ENCODE measurements at regions not wholly inside any gene's neighbourhood (a gene's known extent, or its start where the extent isn't known, plus 50 kb on each side); places are given as distances from the start of the nearest gene placed in this dataset.
"Not testable (repeated sequence)": the region's sequence is repeated elsewhere in the genome, so short reads cannot be mapped to it uniquely, and the experiment has no call there.

- H3K27me3 ChIP-seq: no peaks in the 10 kb centered on the region
- intact Hi-C loops (cut with DNase I; ENCODE audit: low total_unique reads): no loop called here
Observed at GRCh38 chr5:60036192-60036938, 142.8 kb upstream of the PDE4D start.

GRCh38 chr5:60026161-60026560 lies 132.6 kb upstream of the PDE4D start:
- Histone ChIP-seq H3K27ac (no peak overlapping the region), H3K36me3 (no peaks in the 10 kb centered on the region), H3K4me1 (peaks cover 0 to 10% (median 0%) of the 10 kb centered on the region in 4 donors), H3K9me3 (no peaks in the 10 kb centered on the region), H3K4me3 (no peak overlapping the region), H3K27me3 (no peaks in the 10 kb centered on the region)
- intact Hi-C loops (cut with DNase I; ENCODE audit: low total_unique reads): no loop called here
- DNase-seq: no peak
- TF ChIP-seq, protein P1, sequence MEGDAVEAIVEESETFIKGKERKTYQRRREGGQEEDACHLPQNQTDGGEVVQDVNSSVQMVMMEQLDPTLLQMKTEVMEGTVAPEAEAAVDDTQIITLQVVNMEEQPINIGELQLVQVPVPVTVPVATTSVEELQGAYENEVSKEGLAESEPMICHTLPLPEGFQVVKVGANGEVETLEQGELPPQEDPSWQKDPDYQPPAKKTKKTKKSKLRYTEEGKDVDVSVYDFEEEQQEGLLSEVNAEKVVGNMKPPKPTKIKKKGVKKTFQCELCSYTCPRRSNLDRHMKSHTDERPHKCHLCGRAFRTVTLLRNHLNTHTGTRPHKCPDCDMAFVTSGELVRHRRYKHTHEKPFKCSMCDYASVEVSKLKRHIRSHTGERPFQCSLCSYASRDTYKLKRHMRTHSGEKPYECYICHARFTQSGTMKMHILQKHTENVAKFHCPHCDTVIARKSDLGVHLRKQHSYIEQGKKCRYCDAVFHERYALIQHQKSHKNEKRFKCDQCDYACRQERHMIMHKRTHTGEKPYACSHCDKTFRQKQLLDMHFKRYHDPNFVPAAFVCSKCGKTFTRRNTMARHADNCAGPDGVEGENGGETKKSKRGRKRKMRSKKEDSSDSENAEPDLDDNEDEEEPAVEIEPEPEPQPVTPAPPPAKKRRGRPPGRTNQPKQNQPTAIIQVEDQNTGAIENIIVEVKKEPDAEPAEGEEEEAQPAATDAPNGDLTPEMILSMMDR (IDR thresholded peaks at IDR 0.05): no peak

More at GRCh38 chr5:60036192-60036938, 142.8 kb upstream of the PDE4D start:
- DNase-seq: no peak
- Histone ChIP-seq H3K27ac (no peak overlapping the region), H3K4me3 (no peak overlapping the region), H3K4me1 (peaks cover 0 to 30% (median 5%) of the 10 kb centered on the region in 4 donors), H3K9me3 (no peaks in the 10 kb centered on the region), H3K36me3 (no peaks in the 10 kb centered on the region)
- TF ChIP-seq, protein P1 (IDR thresholded peaks at IDR 0.05): no peak

DNA sequence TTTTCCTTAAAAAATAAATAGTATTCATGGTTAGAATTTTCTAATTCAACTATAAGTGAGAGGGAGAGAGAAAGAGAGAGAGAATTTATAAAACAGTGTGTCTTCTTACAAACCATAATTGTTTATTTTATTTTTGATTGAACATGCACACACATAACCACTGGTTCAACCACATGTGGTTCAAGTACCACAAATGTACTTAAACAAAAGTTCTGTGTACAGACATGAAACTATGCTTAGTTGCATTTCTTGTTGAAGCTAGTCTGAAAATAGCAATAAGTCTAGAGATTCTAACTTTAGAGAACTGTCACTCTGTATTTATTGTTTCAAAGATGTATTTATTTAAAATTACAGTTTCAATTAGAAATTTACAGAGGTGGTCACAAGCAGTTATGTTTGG lies 130.6 kb upstream of the PDE4D start:
- no peak for DNase-seq
- no peak overlapping the region for H3K27ac ChIP-seq
- no peaks in the 10 kb centered on the region for H3K27me3 ChIP-seq
- no peaks in the 10 kb centered on the region for H3K36me3 ChIP-seq
- no peaks in the 10 kb centered on the region for H3K9me3 ChIP-seq
- H3K4me1 ChIP-seq: peaks cover 0 to 9% (median 0%) of the 10 kb centered on the region in 4 donors
- intact Hi-C loops (cut with DNase I; ENCODE audit: low total_unique reads): no loop called here
- no peak overlapping the region for H3K4me3 ChIP-seq
- TF ChIP-seq, protein P1 (IDR thresholded peaks at IDR 0.05): no peak

- no peak for DNase-seq
- H3K4me3 ChIP-seq: no peak overlapping the region
- no peaks in the 10 kb centered on the region for H3K27me3 ChIP-seq
- no peaks in the 10 kb centered on the region for H3K36me3 ChIP-seq
- no peak overlapping the region for H3K27ac ChIP-seq
- peaks cover 0 to 9% (median 0%) of the 10 kb centered on the region in 4 donors for H3K4me1 ChIP-seq
- H3K9me3 ChIP-seq: no peaks in the 10 kb centered on the region
- intact Hi-C loops (cut with DNase I; ENCODE audit: low total_unique reads): no loop called here
- TF ChIP-seq, protein P1 (IDR thresholded peaks at IDR 0.05): no peak
Observed at GRCh38 chr5:60023255-60023654, 129.7 kb upstream of the PDE4D start.

DNA sequence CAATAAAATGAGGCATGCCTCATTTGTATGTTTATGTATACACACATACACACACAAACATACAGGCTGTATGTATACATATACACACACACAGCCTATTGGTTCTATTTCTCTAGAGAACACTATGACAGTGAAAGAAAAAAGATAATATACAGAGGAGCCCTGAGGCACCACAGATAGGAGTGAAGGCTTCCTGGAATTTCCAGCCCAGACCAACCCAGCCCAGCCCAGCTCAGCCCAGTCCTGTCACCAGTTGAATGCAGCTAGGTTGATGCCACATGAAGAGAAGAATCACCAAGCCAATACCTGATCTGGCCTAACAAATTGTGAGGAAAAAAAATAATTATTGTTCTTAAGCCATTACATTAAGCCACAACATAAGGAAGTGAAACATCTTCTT lies 126.9 kb upstream of the PDE4D start:
- peaks cover 0 to 9% (median 0%) of the 10 kb centered on the region in 4 donors for H3K4me1 ChIP-seq
- TF ChIP-seq, protein P1 (IDR thresholded peaks at IDR 0.05): no peak
- intact Hi-C loops (cut with DNase I; ENCODE audit: low total_unique reads): no loop called here

GRCh38 chr5:60018960-60019359 lies 125.4 kb upstream of the PDE4D start:
- DNase-seq; H3K9me3 ChIP-seq; intact Hi-C loops (cut with DNase I; ENCODE audit: low total_unique reads); H3K27me3 ChIP-seq; H3K27ac ChIP-seq; H3K4me1 ChIP-seq; H3K4me3 ChIP-seq; H3K36me3 ChIP-seq: not testable (repeated sequence)

More for the DNA sequence above, 126.9 kb upstream of the PDE4D start:
- DNase-seq: no peak
- Histone ChIP-seq H3K27ac (no peak overlapping the region), H3K4me3 (no peak overlapping the region), H3K9me3 (peaks cover 0 to 9% (median 0%) of the 10 kb centered on the region in 3 donors), H3K27me3 (no peaks in the 10 kb centered on the region), H3K36me3 (peaks cover 0 to 5% (median 0%) of the 10 kb centered on the region in 3 donors)
